Lower leg skin (tissue), 4 donors: ENCODE measurements at regions not wholly inside any gene's neighbourhood (a gene's known extent, or its start where the extent isn't known, plus 50 kb on each side); places are given as distances from the start of the nearest gene placed in this dataset.
"Not testable (repeated sequence)": the region's sequence is repeated elsewhere in the genome, so short reads cannot be mapped to it uniquely, and the experiment has no call there.

ENCODE experiments used
- DNase-seq, 2 donors: peaks; one replicate each; pipeline ENCODE4 v3.0.0-alpha.2; 2019; ENCODE audit warnings: low spot score in 2 of 2
- H3K4me3 ChIP-seq: fragments of 200-600 bp; sonication (generic); 2 replicates; pipeline ENCODE4 v1.5.1; 2017; ENCODE audit warnings: mild to moderate bottlenecking, low read depth; ENCODE audit not compliant: poor library complexity, severe bottlenecking
- POLR2A ChIP-seq, 2 donors: fragments of 450-650 bp; IDR thresholded peaks; one replicate each; pipeline ENCODE4 v1.6.1; 2016 to 2017; ENCODE audit warnings: antibody characterized with exemption in 2 of 2, mild to moderate bottlenecking in 1 of 2, moderate library complexity in 1 of 2
- WGBS, 2 donors: methylation state at CpG; one replicate each; pipeline ENCODE4 v1.1.5; 2018; 5-methylcytosine and 5-hydroxymethylcytosine counted together
- intact Hi-C: fragments of 100-400 bp; cut with DNase I; formaldehyde crosslinking; loops from one replicate; pipeline ENCODE4 v1.15.0; 2023; ENCODE audit warnings: low total_unique reads
- TF ChIP-seq, protein P1 (sequence below), 3 donors: fragments of 450-650 bp; IDR thresholded peaks; one replicate each; pipeline ENCODE4 v1.5.1; 2016; ENCODE audit warnings: antibody characterized with exemption in 3 of 3, mild to moderate bottlenecking in 3 of 3, moderate library complexity in 2 of 3

DNA sequence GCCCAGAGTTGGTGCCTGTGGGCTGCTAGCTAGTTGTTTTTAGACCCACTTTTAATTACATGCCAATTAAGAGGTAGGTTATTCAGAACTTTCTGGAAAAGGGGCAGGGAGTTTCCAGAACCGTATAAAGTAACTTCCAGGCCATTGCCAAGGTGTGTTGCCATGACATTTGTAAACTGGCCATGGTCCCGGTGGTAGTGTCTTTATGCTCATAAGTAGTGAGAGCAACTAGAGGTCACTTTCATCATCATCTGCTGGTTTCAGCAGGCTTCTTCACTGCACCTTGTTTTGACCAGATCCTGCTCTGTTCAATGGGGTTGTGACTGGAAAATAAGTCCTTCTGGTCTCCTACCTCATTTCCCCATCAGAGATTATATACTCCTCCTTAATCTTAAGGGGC is 207.0 kb downstream of the FAM72C start:
- WGBS, 2 donors = 60 to 65% methylated on average over 2 of the region's 2 CpGs
- intact Hi-C loops, H3K4me3 ChIP-seq, DNase-seq: not testable (repeated sequence)

DNA sequence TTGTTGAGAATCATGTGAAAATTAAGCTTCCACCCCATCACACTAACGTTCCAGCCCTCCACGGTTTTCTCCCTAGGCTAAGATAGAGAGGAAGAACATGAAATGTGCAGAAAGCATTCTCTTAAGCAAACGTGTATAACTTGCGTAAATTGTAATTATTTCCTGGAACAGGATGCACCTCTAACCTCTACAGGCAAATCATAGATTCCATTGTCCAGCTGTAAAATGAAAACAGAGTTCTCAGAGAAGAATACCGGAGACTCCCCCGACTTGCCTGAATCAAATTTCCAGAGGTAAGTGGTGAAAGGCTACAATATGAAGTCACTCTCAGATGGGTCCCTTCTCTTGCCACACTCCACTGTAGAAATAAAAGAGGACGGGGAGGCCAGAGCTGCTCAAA is 211.4 kb downstream of the FAM72C start:
- 63 to 78% methylated on average over 3 to 5 of the region's 7 CpGs for WGBS, 2 donors
- intact Hi-C loops, H3K4me3 ChIP-seq, DNase-seq: not testable (repeated sequence)

DNA sequence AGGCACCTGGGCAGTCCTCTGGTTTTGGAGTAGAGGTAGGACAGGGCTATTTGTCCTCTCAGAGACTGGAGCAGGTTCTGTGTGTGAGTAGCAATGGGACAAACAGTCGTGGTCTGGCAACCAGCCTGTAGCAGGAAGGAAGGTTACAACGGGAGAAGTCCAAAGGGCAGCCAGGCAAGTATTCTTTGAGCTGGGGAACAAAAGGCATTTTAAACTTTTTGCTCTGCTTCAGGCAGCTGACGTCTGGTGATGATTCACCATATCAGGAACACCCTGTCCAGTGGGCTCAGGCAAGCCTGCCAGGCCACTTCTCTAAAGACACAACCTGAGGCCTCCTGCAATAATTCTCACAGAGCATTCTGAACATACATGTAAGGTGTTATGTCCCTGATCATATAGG is 215.8 kb downstream of the FAM72C start:
- H3K4me3 ChIP-seq, intact Hi-C loops, DNase-seq: not testable (repeated sequence)
- WGBS, 2 donors = 24 to 35% methylated on average over 3 of the region's 3 CpGs

DNA sequence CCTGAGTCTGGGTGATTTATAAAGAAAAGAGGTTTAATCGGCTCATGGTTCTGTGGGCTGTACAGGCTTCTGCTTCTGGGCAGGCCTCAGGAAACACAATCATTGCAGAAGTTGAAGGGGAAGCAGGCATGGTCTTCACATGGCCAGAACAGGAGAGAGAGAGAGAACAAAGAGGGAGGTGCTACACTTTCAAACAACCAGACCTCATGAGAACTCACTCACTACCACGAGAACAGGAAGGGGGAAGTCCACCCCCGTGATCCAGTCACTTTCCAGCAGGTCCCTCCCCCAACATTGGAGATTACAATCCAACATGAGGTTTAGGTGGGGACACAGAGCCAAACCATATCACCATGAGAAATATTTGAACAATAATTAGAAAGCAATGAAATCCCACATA is 222.9 kb downstream of the FAM72C start:
- intact Hi-C loops = no loop called here
- DNase-seq = no peak
- TF ChIP-seq, protein P1, sequence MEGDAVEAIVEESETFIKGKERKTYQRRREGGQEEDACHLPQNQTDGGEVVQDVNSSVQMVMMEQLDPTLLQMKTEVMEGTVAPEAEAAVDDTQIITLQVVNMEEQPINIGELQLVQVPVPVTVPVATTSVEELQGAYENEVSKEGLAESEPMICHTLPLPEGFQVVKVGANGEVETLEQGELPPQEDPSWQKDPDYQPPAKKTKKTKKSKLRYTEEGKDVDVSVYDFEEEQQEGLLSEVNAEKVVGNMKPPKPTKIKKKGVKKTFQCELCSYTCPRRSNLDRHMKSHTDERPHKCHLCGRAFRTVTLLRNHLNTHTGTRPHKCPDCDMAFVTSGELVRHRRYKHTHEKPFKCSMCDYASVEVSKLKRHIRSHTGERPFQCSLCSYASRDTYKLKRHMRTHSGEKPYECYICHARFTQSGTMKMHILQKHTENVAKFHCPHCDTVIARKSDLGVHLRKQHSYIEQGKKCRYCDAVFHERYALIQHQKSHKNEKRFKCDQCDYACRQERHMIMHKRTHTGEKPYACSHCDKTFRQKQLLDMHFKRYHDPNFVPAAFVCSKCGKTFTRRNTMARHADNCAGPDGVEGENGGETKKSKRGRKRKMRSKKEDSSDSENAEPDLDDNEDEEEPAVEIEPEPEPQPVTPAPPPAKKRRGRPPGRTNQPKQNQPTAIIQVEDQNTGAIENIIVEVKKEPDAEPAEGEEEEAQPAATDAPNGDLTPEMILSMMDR (IDR thresholded peaks at IDR 0.05) = no peak
- TF ChIP-seq POLR2A (IDR thresholded peaks at IDR 0.05) = no peak
- no peak overlapping the region for H3K4me3 ChIP-seq
- 46 to 69% methylated on average over 3 of the region's 3 CpGs for WGBS, 2 donors

DNA sequence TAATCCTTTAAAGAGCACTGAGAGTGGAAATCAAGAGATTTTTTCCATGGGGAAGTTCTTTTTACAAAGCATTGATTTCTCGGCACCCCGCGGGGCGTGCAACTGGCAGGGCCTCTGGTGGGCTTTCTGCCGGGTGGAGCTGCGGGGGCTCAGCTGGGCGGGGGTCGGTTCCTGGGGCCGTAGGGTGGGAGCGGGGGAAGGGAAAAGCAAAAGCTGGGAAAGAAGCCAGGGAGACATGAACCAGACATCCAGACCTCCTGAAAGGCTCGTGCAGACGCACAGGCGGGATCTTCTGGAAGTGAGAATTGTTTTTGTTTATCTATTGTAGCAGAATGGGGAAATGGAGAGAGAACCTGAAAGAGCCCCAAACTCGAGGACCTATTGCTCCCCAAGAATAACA is 235.2 kb downstream of the FAM72C start:
- no peak for DNase-seq
- TF ChIP-seq, protein P1 (IDR thresholded peaks at IDR 0.05) = no peak
- no peak for TF ChIP-seq POLR2A (IDR thresholded peaks at IDR 0.05)
- no peak overlapping the region for H3K4me3 ChIP-seq
- 3 to 5% methylated on average over 13 to 14 of the region's 14 CpGs for WGBS, 2 donors
- intact Hi-C loops = no loop called here

DNA sequence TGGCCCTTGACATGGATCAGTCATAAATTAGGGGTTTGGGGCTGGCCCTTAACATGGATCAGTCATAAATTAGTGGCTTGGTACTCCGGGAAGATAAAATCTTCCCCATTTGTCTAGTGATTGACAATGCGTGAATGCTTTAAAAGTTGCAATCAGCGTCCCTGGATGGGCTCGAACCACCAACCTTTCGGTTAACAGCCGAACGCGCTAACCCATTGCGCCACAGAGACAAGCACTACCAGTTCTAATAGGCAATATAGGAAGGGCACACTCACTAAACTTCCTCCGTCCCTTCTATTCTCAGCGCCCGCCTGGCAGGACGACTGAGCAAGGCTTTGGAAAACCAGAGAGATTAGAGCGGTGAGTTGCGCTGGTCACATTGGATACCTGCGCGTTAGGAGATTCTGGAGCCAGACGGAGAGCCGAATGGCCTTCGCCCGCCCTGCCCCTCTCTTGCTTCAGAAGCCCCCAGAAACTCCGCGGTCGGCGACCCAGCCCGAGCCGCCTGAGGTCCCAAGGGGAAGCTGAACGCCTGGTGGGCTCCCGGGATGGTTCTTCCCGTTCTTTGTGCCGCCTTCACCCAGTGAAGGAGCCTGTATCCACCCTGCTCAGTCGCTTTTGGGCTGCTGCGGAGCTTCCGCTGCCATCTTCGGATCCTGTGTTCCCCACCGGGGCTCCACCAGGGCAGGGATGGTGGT is 235.9 kb downstream of the FAM72C start:
- intact Hi-C loops = no loop called here
- WGBS, 2 donors = 2 to 5% methylated on average over 6 to 22 of the region's 36 CpGs
- H3K4me3 ChIP-seq = no peak overlapping the region
- TF ChIP-seq POLR2A (IDR thresholded peaks at IDR 0.05) = no peak
- TF ChIP-seq, protein P1 (IDR thresholded peaks at IDR 0.05) = no peak
- DNase-seq = no peak

DNA sequence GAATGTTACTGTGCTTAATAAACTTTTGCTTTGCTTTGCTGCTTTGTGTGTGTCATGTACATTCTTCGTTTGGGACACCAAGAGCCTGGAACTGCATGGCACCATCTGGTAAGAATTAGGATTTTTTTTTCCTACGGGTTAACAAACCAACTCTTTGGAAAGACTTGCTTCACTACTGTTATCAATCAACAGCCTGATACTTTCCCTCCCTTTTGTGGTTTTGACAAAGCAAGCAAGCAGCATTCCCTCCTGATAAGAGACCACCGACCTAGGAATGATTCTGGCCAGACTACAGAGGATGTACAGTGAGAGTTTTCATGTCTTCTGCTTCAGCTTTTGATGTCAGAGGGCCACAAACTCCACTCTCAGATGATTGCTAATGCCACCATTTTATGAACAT is 237.5 kb downstream of the FAM72C start:
- H3K4me3 ChIP-seq, intact Hi-C loops, DNase-seq: not testable (repeated sequence)
- 23 to 24% methylated on average over 3 of the region's 3 CpGs for WGBS, 2 donors

DNA sequence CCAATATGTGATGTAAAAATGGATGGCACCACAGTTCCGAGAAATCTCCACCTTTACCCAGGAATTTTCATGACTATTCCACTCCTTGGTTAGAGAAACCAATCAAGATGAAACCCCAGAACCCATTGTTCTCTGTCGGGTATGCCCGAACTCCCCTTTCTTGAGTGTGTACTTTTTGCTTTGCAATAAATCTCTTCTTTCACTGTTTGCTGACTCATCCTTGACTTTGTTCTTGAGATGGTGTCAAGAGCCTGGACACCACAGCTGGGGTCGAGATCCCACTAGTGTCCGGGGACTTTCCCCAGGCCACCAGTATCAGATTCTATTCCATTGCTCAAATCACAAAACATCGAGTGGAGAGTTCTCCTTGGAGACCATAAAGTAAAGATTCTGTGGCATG is 240.9 kb downstream of the FAM72C start:
- 88 to 98% methylated on average over 6 of the region's 6 CpGs for WGBS, 2 donors
- H3K4me3 ChIP-seq, DNase-seq, intact Hi-C loops: not testable (repeated sequence)

DNA sequence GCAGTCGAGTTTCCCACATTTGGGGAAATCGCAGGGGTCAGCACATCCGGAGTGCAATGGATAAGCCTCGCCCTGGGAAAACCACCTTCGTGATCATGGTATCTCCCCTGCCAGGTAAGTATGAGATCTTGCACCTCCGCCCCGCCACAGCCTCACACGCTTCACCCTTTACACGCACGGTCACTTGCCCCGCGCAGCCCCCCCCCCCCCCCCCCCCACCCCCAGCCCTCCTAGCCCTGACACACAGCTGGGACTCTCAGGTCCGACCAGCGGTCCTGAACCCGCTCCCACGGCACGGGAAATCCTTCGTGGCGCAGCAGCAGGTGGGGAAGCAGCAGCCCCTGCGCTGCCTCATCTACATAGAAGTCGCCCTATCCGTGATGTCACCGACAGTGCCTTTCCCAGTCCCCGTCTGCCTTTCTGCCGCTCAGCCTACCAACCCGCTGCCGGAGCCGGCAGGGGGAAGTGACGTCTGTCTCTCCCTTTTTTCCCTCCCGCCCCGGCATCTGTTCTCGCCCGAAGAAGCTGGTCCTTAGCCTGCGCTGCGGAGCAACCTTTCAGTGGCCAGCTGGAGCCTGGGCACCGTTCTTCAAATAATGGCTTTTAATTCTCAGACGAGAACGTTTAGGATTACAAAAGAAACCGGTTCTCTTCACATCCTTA is 242.2 kb downstream of the FAM72C start:
- intact Hi-C loops, H3K4me3 ChIP-seq, DNase-seq: not testable (repeated sequence)
- WGBS, 2 donors = no CpG with 5 or more reads among the region's 39 CpGs

DNA sequence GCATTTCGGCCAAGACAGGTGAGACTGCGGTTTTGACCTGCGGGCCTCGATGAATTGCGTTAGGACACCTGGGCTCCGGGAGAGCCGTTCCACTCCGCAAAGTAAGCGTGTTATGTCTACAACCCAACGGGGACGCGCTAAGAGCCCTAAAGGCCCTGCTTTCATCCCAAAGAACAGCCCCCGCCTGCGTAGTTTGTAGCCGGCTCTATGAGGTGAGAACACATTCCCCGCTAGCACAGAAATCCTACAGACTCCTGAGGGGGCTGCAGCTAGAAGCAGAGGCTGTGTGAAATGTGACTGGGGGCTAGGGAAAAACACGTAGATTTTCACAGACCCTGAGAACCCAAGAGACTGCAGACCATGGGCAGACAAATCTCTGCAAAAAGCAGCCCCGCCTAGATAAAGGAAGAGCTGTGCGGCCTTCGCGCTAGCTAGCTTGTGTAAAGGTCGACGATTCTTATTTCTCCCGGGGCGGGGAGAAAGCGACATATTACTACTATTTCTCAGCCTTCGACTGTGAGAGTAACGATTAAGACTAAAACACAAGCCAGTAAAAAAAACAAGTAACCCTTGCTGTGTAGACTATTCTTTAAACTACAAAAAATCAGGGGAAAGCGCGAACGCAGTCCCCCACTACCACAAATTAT is 242.9 kb downstream of the FAM72C start:
- H3K4me3 ChIP-seq, DNase-seq, intact Hi-C loops: not testable (repeated sequence)
- WGBS, 2 donors = no CpG with 5 or more reads among the region's 31 CpGs
